K562 (cell line): ENCODE measurements at regions not wholly inside any gene's neighbourhood (a gene's known extent, or its start where the extent isn't known, plus 50 kb on each side); places are given as distances from the start of the nearest gene placed in this dataset.

Source experiments
- ATAC-seq: fragments of 200-7000 bp; cut with Tn5 transposase; 3 replicates; pipeline ENCODE4 v1.9.1; 2020; ENCODE audit warnings: moderate library complexity
- BruUV-seq: library from RNA; stranded (reverse); fragments of 400-500 nt; replicated peaks from 2 replicates; lab custom pipeline; 2021; lab: Mats Ljungman, UMichigan
- CTCF ChIA-PET: fragments of 300-600 bp; formaldehyde crosslinking; extraction: SDS; loops from one replicate; lab custom pipeline; 2021; ENCODE audit warnings: low intra/inter-chr PET ratio; lab: Yijun Ruan, JAX
- POLR2A ChIA-PET: fragments of 300-600, 350-650 bp; sonication (Branson Sonifier 250); formaldehyde crosslinking; extraction: SDS; loops from one replicate; lab custom pipeline; 2021; ENCODE audit warnings: antibody characterized with exemption, inconsistent platforms; lab: Yijun Ruan, JAX
- DNase-seq, 4 experiments: peaks; one replicate each; pipeline versions ENCODE4 v3.0.0 to v3.0.0-alpha.2; 2011 to 2018; ENCODE audit warnings: low spot score in 3 of 4, mixed read lengths in 3 of 4; ENCODE audit errors: extremely low read depth in 1 of 4
- FAIRE-seq: peaks from 2 replicates; lab custom pipeline; 2011; peaks lifted over from hg19 to GRCh38; lab: Jason Lieb, UNC
- H2AFZ ChIP-seq: 2 replicates; pipeline ENCODE4 v1.6.0; 2011; ENCODE audit warnings: low read depth, low read length, control low read depth, inconsistent platforms
- H3K27ac ChIP-seq: fragments of 200-600 bp; 3 replicates; pipeline ENCODE4 v1.8.0; 2011; ENCODE audit warnings: low read depth, mild to moderate bottlenecking, control low read depth, inconsistent platforms, low read length, moderate library complexity, mixed read lengths; ENCODE audit errors: extremely low read depth
- H3K27me3 ChIP-seq, 2 experiments: fragments of 300-600 bp in 1 of 2; 2 replicates in 1 of 2; 3 replicates in 1 of 2; pipeline versions ENCODE4 v1.6.0 to v1.8.0; 2011; ENCODE audit warnings: inconsistent platforms in 2 of 2, low read length in 2 of 2, mild to moderate bottlenecking in 1 of 2, mixed read lengths in 1 of 2, moderate library complexity in 1 of 2; ENCODE audit not compliant: control insufficient read depth in 2 of 2, insufficient read depth in 2 of 2
- H3K36me3 ChIP-seq: fragments of 300-600 bp; 3 replicates; pipeline ENCODE4 v1.8.0; 2011; ENCODE audit warnings: mild to moderate bottlenecking, low read length, inconsistent platforms; ENCODE audit not compliant: control insufficient read depth, insufficient read depth
- H3K4me1 ChIP-seq, 2 experiments: fragments of 200-600 bp in 1 of 2; replicated peaks in 1 of 2; 2 replicates in 1 of 2; 3 replicates in 1 of 2; pipeline versions ENCODE4 v1.5.1 to v1.8.0; 2011; ENCODE audit warnings: inconsistent platforms in 2 of 2, low read length in 2 of 2, mild to moderate bottlenecking in 1 of 2, mixed read lengths in 1 of 2, moderate library complexity in 1 of 2; ENCODE audit not compliant: control insufficient read depth in 2 of 2, insufficient read depth in 2 of 2
- H3K4me2 ChIP-seq: 2 replicates; pipeline ENCODE4 v1.6.1; 2011; ENCODE audit warnings: low read length, control low read depth, inconsistent platforms, mixed read lengths; ENCODE audit not compliant: insufficient read depth
- H3K4me3 ChIP-seq: fragments of 200-600 bp; sonication (generic), shearing (Covaris generic); 2 replicates; pipeline ENCODE4 v1.5.1; 2016; ENCODE audit warnings: control low read depth, inconsistent platforms
- H3K79me2 ChIP-seq: fragments of 200-600 bp; 3 replicates; pipeline ENCODE4 v1.8.0; 2011; ENCODE audit warnings: low read length, inconsistent platforms; ENCODE audit not compliant: control insufficient read depth, insufficient read depth
- H3K9ac ChIP-seq, 2 experiments: 2 replicates each; pipeline versions ENCODE4 v1.6.0 to v1.6.1; 2011; ENCODE audit warnings: low read depth in 2 of 2, low read length in 2 of 2, control low read depth in 1 of 2, inconsistent platforms in 1 of 2, mild to moderate bottlenecking in 1 of 2, mixed read lengths in 1 of 2; ENCODE audit not compliant: insufficient read depth in 1 of 2
- H3K9me1 ChIP-seq: one replicate; pipeline ENCODE4 v1.6.0; 2011; ENCODE audit warnings: inconsistent platforms, mild to moderate bottlenecking, low read length, moderate library complexity; ENCODE audit not compliant: control insufficient read depth, insufficient read depth
- H3K9me3 ChIP-seq: replicated peaks from 2 replicates; pipeline ENCODE4 v1.5.1; 2011; ENCODE audit warnings: low read depth, low read length, inconsistent platforms; ENCODE audit not compliant: control insufficient read depth, insufficient read depth
- H4K20me1 ChIP-seq: replicated peaks from 2 replicates; pipeline ENCODE4 v1.6.1; 2011; ENCODE audit warnings: low read length, inconsistent platforms, mixed read lengths; ENCODE audit not compliant: control insufficient read depth, insufficient read depth
- BDP1 ChIP-seq: IDR thresholded peaks from 3 replicates; pipeline ENCODE4 v1.6.1; 2011; ENCODE audit not compliant: insufficient read length, insufficient read depth
- CEBPZ ChIP-seq: fragments of 150-350 bp; IDR thresholded peaks from 2 replicates; pipeline ENCODE4 v1.6.1; 2014; ENCODE audit warnings: low read depth, mild to moderate bottlenecking, low read length, borderline replicate concordance
- CXXC5 ChIP-seq: fragments of 250-450 bp; sonication (Bioruptor Pico); IDR thresholded peaks from 2 replicates; pipeline ENCODE4 v1.8.0; 2022; ENCODE audit warnings: inconsistent platforms, mild to moderate bottlenecking, moderate library complexity
- KDM4B ChIP-seq, 2 experiments: fragments of 450-650 bp in 1 of 2; sonication (generic) in 1 of 2; IDR thresholded peaks; 2 replicates each; pipeline ENCODE4 v1.6.1; 2016 to 2017; ENCODE audit warnings: borderline replicate concordance in 2 of 2, antibody characterized with exemption in 1 of 2, low read depth in 1 of 2, mild to moderate bottlenecking in 1 of 2
- MCM3 ChIP-seq: fragments of 450-650 bp; IDR thresholded peaks from 2 replicates; pipeline ENCODE4 v1.6.1; 2016
- NFYB ChIP-seq: IDR thresholded peaks from 2 replicates; pipeline ENCODE4 v1.6.1; 2011; ENCODE audit warnings: mild to moderate bottlenecking, moderate library complexity; ENCODE audit not compliant: insufficient read length; ENCODE audit errors: extremely low read depth
- NR4A1 ChIP-seq, 2 experiments: fragments of 250-450 bp in 1 of 2; fragments of 450-650 bp in 1 of 2; sonication (Bioruptor Pico) in 1 of 2; IDR thresholded peaks; 2 replicates each; pipeline versions ENCODE4 v1.4.0 to v1.6.1; 2016 to 2020; ENCODE audit warnings: mild to moderate bottlenecking in 2 of 2, missing compliant biosample characterization in 1 of 2, missing genetic modification characterization in 1 of 2, moderate library complexity in 1 of 2
- RNF2 ChIP-seq: sonication (generic); IDR thresholded peaks from 2 replicates; pipeline ENCODE4 v1.6.1; 2016
- TAL1 ChIP-seq: fragments of 450-650 bp; IDR thresholded peaks from 2 replicates; pipeline ENCODE4 v1.6.1; 2016; ENCODE audit warnings: mild to moderate bottlenecking
- ZKSCAN3 ChIP-seq: fragments of 250-450 bp; sonication (Bioruptor Pico); IDR thresholded peaks from 2 replicates; pipeline ENCODE4 v1.4.0; 2020
- ZNF696 ChIP-seq: fragments of 250-450 bp; sonication (Bioruptor Pico); conservative IDR thresholded peaks from 2 replicates; pipeline ENCODE4 v1.4.0; 2020; ENCODE audit warnings: mild to moderate bottlenecking, moderate library complexity
- ZNF77 ChIP-seq: fragments of 250-450 bp; sonication (Bioruptor Pico); IDR thresholded peaks from 2 replicates; pipeline ENCODE4 v1.5.0; 2020
- ZNF785 ChIP-seq: fragments of 250-450 bp; sonication (Bioruptor Pico); IDR thresholded peaks from 2 replicates; pipeline ENCODE4 v1.4.0; 2020; ENCODE audit warnings: mild to moderate bottlenecking
- WGBS: fragments of 100-300 bp; shearing (Covaris generic); methylation state at CpG from one replicate; pipeline ENCODE4 v1.1.6; 2016; ENCODE audit warnings: low coverage, mixed read lengths; ENCODE audit not compliant: insufficient coverage; ENCODE audit errors: missing lambda C conversion rate; 5-methylcytosine and 5-hydroxymethylcytosine counted together
- in situ Hi-C: fragments of 300-500 bp; cut with MboI; formaldehyde crosslinking; loops from 4 replicates; pipeline ENCODE4 v1.15.0; 2018; ENCODE audit warnings: inconsistent platforms, mixed read lengths
- intact Hi-C: fragments of 100-400 bp; cut with micrococcal nuclease; formaldehyde crosslinking; loops from 2 replicates; pipeline ENCODE4 v1.14.2; 2022
- TF ChIP-seq, protein P1 (sequence below): fragments of 450-650 bp; IDR thresholded peaks from 2 replicates; pipeline ENCODE4 v1.6.1; 2016; ENCODE audit warnings: mild to moderate bottlenecking
- TF ChIP-seq, protein P2 (sequence below): sonication (generic); formaldehyde crosslinking; IDR thresholded peaks from 2 replicates; pipeline ENCODE4 v1.8.0; 2022; ENCODE audit warnings: mild to moderate bottlenecking, missing genetic modification reagents

DNA sequence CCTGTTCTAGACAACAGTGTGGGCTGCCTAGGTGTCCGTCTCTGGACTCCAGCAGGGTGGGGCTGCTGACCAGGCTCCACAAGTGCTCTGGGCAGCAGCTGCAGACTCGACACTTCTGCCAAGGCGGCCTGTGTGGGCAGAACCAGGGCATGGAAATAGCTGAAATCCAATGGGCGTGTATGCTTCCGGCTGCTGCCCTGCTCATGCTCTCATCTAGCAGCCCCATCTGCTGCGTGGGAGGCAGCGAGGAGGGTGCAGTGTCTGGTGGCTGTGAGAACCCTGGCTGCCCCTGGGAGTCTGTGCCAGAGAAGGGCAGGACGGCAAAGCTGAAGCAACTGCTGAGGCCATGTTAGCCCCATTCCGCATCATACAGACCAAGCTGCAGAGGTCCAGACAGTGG is 174.9 kb downstream of the SOX11 start:
- Histone ChIP-seq H3K9me1 (no peaks in the 10 kb centered on the region), H2AFZ (no peak overlapping the region), H3K4me2 (no peak overlapping the region), H3K9me3 (0 out of 2 replicates have a peak, but pooled peaks cover 2% of the 10 kb centered on the region), H3K4me1 (no peaks in the 10 kb centered on the region), H3K4me3 (no peak overlapping the region), H4K20me1 (no peaks in the 10 kb centered on the region), H3K27ac (no peak overlapping the region), H3K36me3 (no peaks in the 10 kb centered on the region), H3K27me3 (no peaks in the 10 kb centered on the region), H3K9ac (no peak overlapping the region), H3K79me2 (no peaks in the 10 kb centered on the region)
- ATAC-seq (no peak), DNase-seq (no peak), FAIRE-seq (no peak)
- intact Hi-C loops (no loop called here), in situ Hi-C loops (no loop called here)
- TF ChIP-seq ZNF696 (CRISPR knock-in tag) (no peak), ZKSCAN3 (CRISPR knock-in tag) (no peak), ZNF77 (CRISPR knock-in tag) (no peak), KDM4B (IDR thresholded peaks at IDR 0.05; ENCODE audit: borderline replicate concordance in 2 of 2, low read depth in 1 of 2) (no peak), RNF2 (no peak), NR4A1 (CRISPR knock-in tag; IDR thresholded peaks at IDR 0.05) (no peak), NR4A1 (tag; IDR thresholded peaks at IDR 0.05) (no peak), CEBPZ (no peak), NFYB (no peak), TAL1 (no peak), ZNF785 (no peak), CXXC5 (CRISPR knock-in tag) (no peak), MCM3 (no peak), BDP1 (no peak)
- TF ChIP-seq, protein P1, sequence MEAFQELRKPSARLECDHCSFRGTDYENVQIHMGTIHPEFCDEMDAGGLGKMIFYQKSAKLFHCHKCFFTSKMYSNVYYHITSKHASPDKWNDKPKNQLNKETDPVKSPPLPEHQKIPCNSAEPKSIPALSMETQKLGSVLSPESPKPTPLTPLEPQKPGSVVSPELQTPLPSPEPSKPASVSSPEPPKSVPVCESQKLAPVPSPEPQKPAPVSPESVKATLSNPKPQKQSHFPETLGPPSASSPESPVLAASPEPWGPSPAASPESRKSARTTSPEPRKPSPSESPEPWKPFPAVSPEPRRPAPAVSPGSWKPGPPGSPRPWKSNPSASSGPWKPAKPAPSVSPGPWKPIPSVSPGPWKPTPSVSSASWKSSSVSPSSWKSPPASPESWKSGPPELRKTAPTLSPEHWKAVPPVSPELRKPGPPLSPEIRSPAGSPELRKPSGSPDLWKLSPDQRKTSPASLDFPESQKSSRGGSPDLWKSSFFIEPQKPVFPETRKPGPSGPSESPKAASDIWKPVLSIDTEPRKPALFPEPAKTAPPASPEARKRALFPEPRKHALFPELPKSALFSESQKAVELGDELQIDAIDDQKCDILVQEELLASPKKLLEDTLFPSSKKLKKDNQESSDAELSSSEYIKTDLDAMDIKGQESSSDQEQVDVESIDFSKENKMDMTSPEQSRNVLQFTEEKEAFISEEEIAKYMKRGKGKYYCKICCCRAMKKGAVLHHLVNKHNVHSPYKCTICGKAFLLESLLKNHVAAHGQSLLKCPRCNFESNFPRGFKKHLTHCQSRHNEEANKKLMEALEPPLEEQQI = no peak
- TF ChIP-seq, protein P2, sequence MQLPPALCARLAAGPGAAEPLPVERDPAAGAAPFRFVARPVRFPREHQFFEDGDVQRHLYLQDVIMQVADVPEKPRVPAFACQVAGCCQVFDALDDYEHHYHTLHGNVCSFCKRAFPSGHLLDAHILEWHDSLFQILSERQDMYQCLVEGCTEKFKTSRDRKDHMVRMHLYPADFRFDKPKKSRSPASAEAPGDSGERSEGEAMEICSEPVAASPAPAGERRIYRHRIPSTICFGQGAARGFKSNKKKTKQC = no peak
- CTCF ChIA-PET = no interaction called here
- under 1% methylated on average over 8 of the region's 9 CpGs for WGBS
- no TSS peak for BruUV-seq
- POLR2A ChIA-PET = no interaction called here
